ENCODE measurements at regions not wholly inside any gene's neighbourhood (a gene's known extent, or its start where the extent isn't known, plus 50 kb on each side); places are given as distances from the start of the nearest gene placed in this dataset.

GRCh38 chr13:73718246-73718645, 416.0 kb downstream of the KLF12 start:
- no peak for DNase-seq
- H3K36me3 ChIP-seq = no peaks in the 10 kb centered on the region
- 91 to 94% (median 93%) methylated on average over 6 of the region's 6 CpGs for WGBS, 3 donors
- H3K4me1 ChIP-seq (ENCODE audit: insufficient read depth) = no peaks in the 10 kb centered on the region
- no peaks in the 10 kb centered on the region for H3K9me3 ChIP-seq
- no peaks in the 10 kb centered on the region for H3K27me3 ChIP-seq
- intact Hi-C loops (cut with DNase I) = no loop called here
- no peak overlapping the region for H3K4me3 ChIP-seq
- no peak overlapping the region for H3K27ac ChIP-seq
- no peak for TF ChIP-seq CTCF (IDR thresholded peaks at IDR 0.05)
- no peak for TF ChIP-seq POLR2A (IDR thresholded peaks at IDR 0.05)
- TF ChIP-seq EP300 (IDR thresholded peaks at IDR 0.05) = no peak

GRCh38 chr13:73717632-73718031, 416.6 kb downstream of the KLF12 start:
- 29 to 46% (median 38%) methylated on average over 2 of the region's 2 CpGs for WGBS, 3 donors
- intact Hi-C loops (cut with DNase I) = no loop called here

DNA sequence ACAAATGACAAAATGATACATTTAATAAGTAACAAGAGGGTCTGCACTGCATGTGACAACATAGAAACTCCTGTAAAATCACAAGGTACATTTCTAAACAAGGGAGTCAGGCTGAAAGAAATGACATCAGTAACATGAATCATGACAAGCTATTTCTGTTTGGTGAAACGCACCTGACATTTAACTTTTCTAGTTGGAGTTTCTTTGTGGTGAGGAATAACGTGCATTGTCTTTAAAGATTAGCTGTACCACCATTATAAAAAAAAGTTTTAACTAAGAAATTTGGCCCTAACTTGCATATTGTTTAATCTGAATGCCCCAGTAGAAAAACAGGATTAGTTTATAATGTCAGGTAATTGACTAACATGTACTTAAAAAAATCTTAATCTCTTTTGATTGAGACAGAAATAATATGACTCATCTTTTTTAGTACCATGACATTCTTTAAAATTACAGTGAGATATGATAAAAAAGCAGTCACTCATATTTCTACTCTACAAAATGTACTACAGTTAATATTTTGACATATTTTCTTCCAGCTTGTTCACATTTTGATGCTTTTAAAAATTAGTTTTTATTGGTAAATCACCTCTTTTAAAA, 418.2 kb downstream of the KLF12 start:
- no peak for DNase-seq
- H3K4me3 ChIP-seq = no peak overlapping the region
- intact Hi-C loops (cut with DNase I) = no loop called here
- H3K27ac ChIP-seq = no peak overlapping the region
- no peaks in the 10 kb centered on the region for H3K36me3 ChIP-seq
- H3K4me1 ChIP-seq (ENCODE audit: insufficient read depth) = no peaks in the 10 kb centered on the region
- H3K9me3 ChIP-seq = no peaks in the 10 kb centered on the region
- TF ChIP-seq EP300 (IDR thresholded peaks at IDR 0.05) (no peak), POLR2A (IDR thresholded peaks at IDR 0.05) (no peak), CTCF (IDR thresholded peaks at IDR 0.05) (no peak)
- 77 to 86% (median 81%) methylated on average over 2 of the region's 2 CpGs for WGBS, 3 donors
- no peaks in the 10 kb centered on the region for H3K27me3 ChIP-seq

More at GRCh38 chr13:73717632-73718031, 416.6 kb downstream of the KLF12 start:
- DNase-seq = no peak
- Histone ChIP-seq H3K9me3 (no peaks in the 10 kb centered on the region), H3K27me3 (no peaks in the 10 kb centered on the region), H3K4me1 (ENCODE audit: insufficient read depth) (no peaks in the 10 kb centered on the region), H3K4me3 (no peak overlapping the region), H3K36me3 (no peaks in the 10 kb centered on the region), H3K27ac (no peak overlapping the region)
- TF ChIP-seq POLR2A (IDR thresholded peaks at IDR 0.05) = no peak

- H3K27ac ChIP-seq = no peak overlapping the region
- no peaks in the 10 kb centered on the region for H3K4me1 ChIP-seq (ENCODE audit: insufficient read depth)
- no peaks in the 10 kb centered on the region for H3K27me3 ChIP-seq
- no peak overlapping the region for H3K4me3 ChIP-seq
- 95 to 96% (median 96%) methylated on average over 15 of the region's 15 CpGs for WGBS, 3 donors
- no peak for TF ChIP-seq EP300 (IDR thresholded peaks at IDR 0.05)
- DNase-seq = no peak
- H3K36me3 ChIP-seq = no peaks in the 10 kb centered on the region
- intact Hi-C loops (cut with DNase I) = no loop called here
- no peaks in the 10 kb centered on the region for H3K9me3 ChIP-seq
Observed at GRCh38 chr13:73715114-73715910, 418.9 kb downstream of the KLF12 start.

- no peaks in the 10 kb centered on the region for H3K4me1 ChIP-seq (ENCODE audit: insufficient read depth)
- H3K4me3 ChIP-seq = no peak overlapping the region
- no peak overlapping the region for H3K27ac ChIP-seq
- H3K9me3 ChIP-seq = no peaks in the 10 kb centered on the region
- TF ChIP-seq EP300 (IDR thresholded peaks at IDR 0.05) (no peak), POLR2A (IDR thresholded peaks at IDR 0.05) (no peak), CTCF (IDR thresholded peaks at IDR 0.05) (no peak)
- intact Hi-C loops (cut with DNase I) = no loop called here
- no peaks in the 10 kb centered on the region for H3K27me3 ChIP-seq
- whole genome bisulfite sequencing, 3 donors = 95 to 98% (median 98%) methylated on average over 2 of the region's 2 CpGs
- no peaks in the 10 kb centered on the region for H3K36me3 ChIP-seq
- DNase-seq = no peak
Observed at GRCh38 chr13:73714522-73714921, 419.7 kb downstream of the KLF12 start.

Data from ovary (tissue), 7 donors.